HL-60 (cell line): ENCODE measurements at regions not wholly inside any gene's neighbourhood (a gene's known extent, or its start where the extent isn't known, plus 50 kb on each side); places are given as distances from the start of the nearest gene placed in this dataset.

Experiments used
- DNase-seq, 2 experiments: peaks; one replicate each; pipeline ENCODE4 v3.0.0-alpha.2; 2010 to 2020; ENCODE audit warnings: low read depth in 1 of 2, low spot score in 1 of 2
- H3K27ac ChIP-seq: fragments of 250-450 bp; sonication (Bioruptor Pico); replicated peaks from 2 replicates; pipeline ENCODE4 v1.5.1; 2020; ENCODE audit warnings: mild to moderate bottlenecking, moderate library complexity
- H3K27me3 ChIP-seq: fragments of 250-450 bp; sonication (Bioruptor Pico); 2 replicates; pipeline ENCODE4 v1.5.1; 2021; ENCODE audit warnings: mild to moderate bottlenecking, moderate library complexity; ENCODE audit not compliant: insufficient read depth, poor library complexity, severe bottlenecking
- H3K4me3 ChIP-seq: replicated peaks from 2 replicates; pipeline ENCODE4 v1.5.1; 2011; ENCODE audit warnings: mild to moderate bottlenecking, control low read depth, low read length; ENCODE audit not compliant: insufficient read depth
- GABPA ChIP-seq: IDR thresholded peaks from 2 replicates; pipeline ENCODE4 v1.6.1; 2012; ENCODE audit warnings: low read depth
- POLR2AphosphoS5 ChIP-seq: IDR thresholded peaks from 2 replicates; pipeline ENCODE4 v1.6.1; 2012; ENCODE audit warnings: low read depth
- REST ChIP-seq: IDR thresholded peaks from 2 replicates; pipeline ENCODE4 v1.6.1; 2012; ENCODE audit warnings: low read depth; ENCODE audit not compliant: insufficient replicate concordance
- SPI1 ChIP-seq: IDR thresholded peaks from 2 replicates; pipeline ENCODE4 v1.6.1; 2012; ENCODE audit warnings: low read depth, mild to moderate bottlenecking, borderline replicate concordance
- TF ChIP-seq, protein P1 (sequence below): IDR thresholded peaks from one replicate; pipeline ENCODE4 v1.5.1; 2011; ENCODE audit warnings: low read length, control low read depth, inconsistent platforms; ENCODE audit not compliant: insufficient read depth

- no peak for DNase-seq
- no peak overlapping the region for H3K27ac ChIP-seq
- no peaks in the 10 kb centered on the region for H3K27me3 ChIP-seq
- TF ChIP-seq GABPA (no peak), POLR2AphosphoS5 (no peak), REST (no peak), SPI1 (no peak)
- TF ChIP-seq, protein P1, sequence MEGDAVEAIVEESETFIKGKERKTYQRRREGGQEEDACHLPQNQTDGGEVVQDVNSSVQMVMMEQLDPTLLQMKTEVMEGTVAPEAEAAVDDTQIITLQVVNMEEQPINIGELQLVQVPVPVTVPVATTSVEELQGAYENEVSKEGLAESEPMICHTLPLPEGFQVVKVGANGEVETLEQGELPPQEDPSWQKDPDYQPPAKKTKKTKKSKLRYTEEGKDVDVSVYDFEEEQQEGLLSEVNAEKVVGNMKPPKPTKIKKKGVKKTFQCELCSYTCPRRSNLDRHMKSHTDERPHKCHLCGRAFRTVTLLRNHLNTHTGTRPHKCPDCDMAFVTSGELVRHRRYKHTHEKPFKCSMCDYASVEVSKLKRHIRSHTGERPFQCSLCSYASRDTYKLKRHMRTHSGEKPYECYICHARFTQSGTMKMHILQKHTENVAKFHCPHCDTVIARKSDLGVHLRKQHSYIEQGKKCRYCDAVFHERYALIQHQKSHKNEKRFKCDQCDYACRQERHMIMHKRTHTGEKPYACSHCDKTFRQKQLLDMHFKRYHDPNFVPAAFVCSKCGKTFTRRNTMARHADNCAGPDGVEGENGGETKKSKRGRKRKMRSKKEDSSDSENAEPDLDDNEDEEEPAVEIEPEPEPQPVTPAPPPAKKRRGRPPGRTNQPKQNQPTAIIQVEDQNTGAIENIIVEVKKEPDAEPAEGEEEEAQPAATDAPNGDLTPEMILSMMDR, result no peak
- H3K4me3 ChIP-seq, result no peak overlapping the region
These were observed 339.6 kb upstream of the CITED2 start for GRCh38 chr6:139713900-139714506.

DNA sequence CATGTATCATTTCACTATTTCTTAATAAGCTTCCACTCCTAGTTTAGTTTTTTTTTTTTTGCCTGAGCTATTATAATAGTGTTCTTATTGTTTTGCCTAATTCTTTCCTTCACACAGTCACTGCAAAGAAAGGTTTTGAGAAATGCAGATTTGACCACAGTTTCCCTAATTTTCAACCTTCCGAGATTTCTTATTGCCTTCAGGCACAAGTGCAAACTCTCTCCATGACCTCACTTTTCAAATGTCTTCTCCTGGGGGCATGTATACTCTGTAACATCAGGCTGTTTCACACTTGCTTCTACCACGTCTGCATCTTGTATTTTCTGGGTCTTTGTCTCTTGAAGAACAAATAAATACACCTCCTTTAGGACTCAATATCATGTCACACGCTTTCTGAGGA is 339.0 kb upstream of the CITED2 start:
- H3K27me3 ChIP-seq, result no peaks in the 10 kb centered on the region
- no peak overlapping the region for H3K4me3 ChIP-seq
- H3K27ac ChIP-seq, result no peak overlapping the region
- DNase-seq, result peak in 1 of 2 experiments; percentile 15
- TF ChIP-seq REST, result no peak
- TF ChIP-seq, protein P1, result no peak
- TF ChIP-seq SPI1, result no peak
- TF ChIP-seq POLR2AphosphoS5, result no peak
- TF ChIP-seq GABPA, result no peak

GRCh38 chr6:139712830-139713229 is 338.4 kb upstream of the CITED2 start:
- Histone ChIP-seq H3K27ac (no peak overlapping the region), H3K27me3 (no peaks in the 10 kb centered on the region)

More at GRCh38 chr6:139712830-139713229, 338.4 kb upstream of the CITED2 start:
- no peak for DNase-seq
- TF ChIP-seq POLR2AphosphoS5, result no peak
- no peak for TF ChIP-seq SPI1
- TF ChIP-seq, protein P1, result no peak
- no peak for TF ChIP-seq REST
- no peak for TF ChIP-seq GABPA
- H3K4me3 ChIP-seq, result no peak overlapping the region
